Cardiac fibroblast (primary cell): ENCODE measurements at regions not wholly inside any gene's neighbourhood (a gene's known extent, or its start where the extent isn't known, plus 50 kb on each side); places are given as distances from the start of the nearest gene placed in this dataset.

ENCODE experiments used
- DNase-seq, 2 donors: peaks; one replicate each; pipeline versions ENCODE4 v3.0.0 to v3.0.0-alpha.2; 2010; ENCODE audit warnings: low read depth in 2 of 2
- H3K4me3 ChIP-seq, 2 donors: replicated peaks in 1 of 2; 1 replicate in 1 of 2; 2 replicates in 1 of 2; pipeline ENCODE4 v1.5.1; 2011; ENCODE audit warnings: low read depth in 2 of 2, low read length in 2 of 2, mild to moderate bottlenecking in 2 of 2, moderate library complexity in 1 of 2
- CTCF ChIP-seq: IDR thresholded peaks from one replicate; pipeline ENCODE4 v1.5.1; 2011; ENCODE audit warnings: low read depth, mild to moderate bottlenecking, low read length, inconsistent platforms

GRCh38 chr19:30303131-30303654, 69.0 kb upstream of the ZNF536 start:
- DNase-seq = no peak
- H3K4me3 ChIP-seq = no peak overlapping the region
- no peak for TF ChIP-seq CTCF

GRCh38 chr19:30304540-30304939, 67.6 kb upstream of the ZNF536 start:
- TF ChIP-seq CTCF = no peak
- DNase-seq = no peak
- no peak overlapping the region for H3K4me3 ChIP-seq

- TF ChIP-seq CTCF = no peak
- no peak overlapping the region for H3K4me3 ChIP-seq
- DNase-seq = no peak
Measured at GRCh38 chr19:30305346-30306060, 66.7 kb upstream of the ZNF536 start.

- H3K4me3 ChIP-seq = no peak overlapping the region
- no peak for DNase-seq
- TF ChIP-seq CTCF = no peak
Measured at GRCh38 chr19:30307191-30307974, 64.8 kb upstream of the ZNF536 start.

GRCh38 chr19:30309176-30309575, 63.0 kb upstream of the ZNF536 start:
- no peak overlapping the region for H3K4me3 ChIP-seq
- no peak for TF ChIP-seq CTCF
- DNase-seq = no peak

GRCh38 chr19:30309905-30310601, 62.1 kb upstream of the ZNF536 start:
- TF ChIP-seq CTCF = no peak
- no peak for DNase-seq
- no peak overlapping the region for H3K4me3 ChIP-seq
